GM18907 (cell line): ENCODE measurements at regions not wholly inside any gene's neighbourhood (a gene's known extent, or its start where the extent isn't known, plus 50 kb on each side); places are given as distances from the start of the nearest gene placed in this dataset.
"Not testable (repeated sequence)": the region's sequence is repeated elsewhere in the genome, so short reads cannot be mapped to it uniquely, and the experiment has no call there.

Experiments used
- ATAC-seq: cut with Tn5 transposase; IDR thresholded peaks from one replicate; pipeline ENCODE4 v1.9.1; 2021; ENCODE audit warnings: mild to moderate bottlenecking, moderate library complexity; ENCODE audit not compliant: unreplicated experiment

- ATAC-seq, result no peak
These were observed 178.4 kb upstream of the GPR101 start for GRCh38 chrX:137212078-137212632.

DNA sequence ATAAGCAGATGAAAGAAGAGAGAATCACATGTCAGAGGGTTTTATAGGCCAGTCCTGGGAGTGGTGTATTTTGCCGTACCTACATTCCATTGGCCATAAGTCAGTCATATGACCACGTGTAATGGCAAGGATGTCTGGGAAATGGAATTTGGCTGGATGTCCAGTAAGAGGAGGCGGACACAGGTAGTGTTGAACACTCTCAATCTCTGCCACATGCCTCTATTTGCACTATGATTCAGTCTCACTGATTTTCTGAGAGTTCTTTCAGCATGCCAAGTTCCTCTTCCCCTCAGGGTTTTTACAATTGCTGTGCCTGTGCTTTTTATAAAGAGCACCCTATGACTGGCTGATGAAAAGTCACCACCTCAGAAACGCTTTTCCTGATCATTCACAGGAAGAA, 164.2 kb upstream of the GPR101 start:
- ATAC-seq, result no peak

DNA sequence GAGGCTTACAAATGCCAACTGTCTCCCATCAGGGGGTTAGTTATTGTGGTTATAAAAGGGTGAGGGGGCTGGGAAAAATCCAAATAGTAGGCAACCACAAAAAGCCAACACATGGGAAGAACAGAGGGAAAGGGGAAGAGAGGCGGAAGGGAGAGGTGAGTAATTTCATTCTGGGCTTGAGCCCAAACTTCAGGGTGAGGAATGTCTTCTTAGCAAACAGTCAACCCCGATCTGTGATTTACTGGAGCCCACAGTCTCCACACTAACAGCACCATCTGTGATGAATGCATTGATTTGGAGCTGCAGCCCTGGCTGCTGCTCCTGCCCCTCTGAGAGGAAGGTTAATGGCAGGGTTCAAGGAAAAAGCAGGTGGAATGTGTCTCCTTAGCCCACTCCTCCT, 162.2 kb upstream of the GPR101 start:
- ATAC-seq, result no peak

GRCh38 chrX:137195296-137195695, 161.5 kb upstream of the GPR101 start:
- ATAC-seq, result no peak

DNA sequence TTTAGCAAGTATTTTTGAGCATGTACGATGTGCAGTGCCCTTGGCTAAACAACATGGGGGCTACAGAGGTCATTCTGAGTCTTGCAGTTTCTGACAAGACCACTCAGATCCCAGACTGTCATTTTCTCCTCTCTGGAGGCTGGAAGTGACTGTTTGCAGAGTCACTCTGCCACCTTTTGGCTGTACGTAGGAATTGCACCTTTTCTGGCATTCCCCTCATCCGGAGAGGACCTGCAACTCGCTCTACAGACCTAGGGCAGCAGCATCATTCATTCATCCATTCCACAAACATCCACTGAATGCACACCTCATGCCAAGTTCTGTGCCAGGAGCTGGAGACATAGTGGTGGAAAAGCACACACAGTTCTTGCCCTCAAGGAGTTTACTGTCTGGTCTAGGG, 160.4 kb upstream of the GPR101 start:
- ATAC-seq, result peak; percentile 83

DNA sequence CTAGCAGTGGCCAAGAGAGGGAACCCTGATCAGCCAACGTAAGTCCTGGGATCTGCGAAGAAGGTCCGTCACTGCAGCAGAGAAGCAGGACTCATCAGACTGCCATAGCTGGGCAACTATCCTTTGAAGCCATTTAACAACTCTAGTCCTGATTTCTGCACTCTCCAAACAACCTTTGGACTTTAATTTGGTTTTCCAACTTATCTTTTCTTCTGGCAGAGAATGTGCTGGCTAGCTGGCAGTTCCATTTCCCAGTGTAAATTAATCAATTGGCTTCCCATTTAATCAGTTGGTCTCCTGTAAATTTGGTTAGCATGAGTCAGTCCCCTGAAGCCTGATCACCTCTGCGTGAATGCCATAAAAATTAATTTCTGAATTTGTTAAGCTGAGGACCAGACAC, 153.7 kb upstream of the GPR101 start:
- ATAC-seq, result no peak

DNA sequence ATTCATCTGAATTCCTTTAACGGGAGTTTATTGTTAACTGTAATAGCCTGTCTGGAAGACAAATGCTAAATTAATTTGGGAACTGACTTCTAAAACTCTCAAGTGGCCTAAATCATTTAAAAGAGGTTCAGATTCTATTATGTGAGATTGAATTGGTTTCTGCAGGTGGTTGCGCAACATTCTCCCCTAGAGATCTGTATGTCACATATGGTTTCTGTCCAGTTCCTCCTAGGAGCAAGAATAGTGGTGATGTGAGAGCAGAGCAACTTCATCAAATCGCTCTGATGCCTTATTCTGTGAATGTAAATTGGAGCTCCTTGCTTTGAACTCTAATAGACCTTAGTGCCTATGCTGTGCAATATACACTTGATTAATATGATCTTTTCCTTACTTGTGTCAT, 144.6 kb upstream of the GPR101 start:
- ATAC-seq, result no peak

DNA sequence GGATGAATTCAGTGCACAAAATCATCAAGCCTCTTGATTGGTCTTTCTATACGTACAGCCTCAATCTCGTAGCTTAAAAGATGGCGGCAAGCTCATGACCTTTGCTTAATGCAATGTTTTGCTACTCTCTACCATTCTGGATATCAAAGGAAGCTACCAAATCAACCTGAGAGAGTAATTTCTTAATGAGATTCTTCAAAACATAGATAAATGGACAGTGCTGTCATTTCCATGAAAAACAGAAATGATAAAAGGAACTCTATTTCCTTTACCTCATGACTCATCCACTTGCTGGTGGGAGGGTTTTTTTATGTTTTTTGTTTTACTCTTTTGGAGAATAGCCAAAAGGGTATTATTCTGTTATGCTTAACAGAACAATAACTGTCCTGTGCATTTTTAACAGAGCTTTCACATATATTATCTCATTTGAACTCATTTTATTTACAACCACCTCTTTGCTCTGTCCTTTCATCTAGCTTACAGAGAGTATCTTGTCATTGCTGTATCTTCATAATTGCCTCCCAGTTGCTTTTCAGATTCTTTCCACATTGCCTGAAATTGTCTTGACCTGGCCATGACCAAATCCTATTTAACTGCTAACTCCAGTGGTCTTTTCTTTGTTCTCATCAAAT, 138.6 kb upstream of the GPR101 start:
- ATAC-seq, result no peak

DNA sequence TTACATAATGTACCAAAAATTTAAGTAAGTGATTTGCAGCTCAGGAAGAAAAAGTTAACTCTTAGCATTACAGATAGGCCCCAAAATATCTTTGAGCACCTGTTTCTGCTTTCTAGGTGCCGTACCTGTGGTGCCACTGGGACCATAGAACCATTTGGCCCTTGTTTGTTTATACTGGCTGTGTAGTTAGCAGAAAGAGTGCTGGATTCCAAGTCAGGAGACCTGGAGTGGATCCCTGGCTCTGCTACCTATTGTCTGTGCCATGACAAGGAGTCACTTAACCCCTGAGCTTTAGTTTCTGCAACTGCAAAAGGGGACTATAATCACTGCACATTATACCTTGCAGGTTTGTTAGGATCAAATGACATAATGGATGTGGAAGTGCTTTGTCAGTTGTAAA, 137.8 kb upstream of the GPR101 start:
- no peak for ATAC-seq

DNA sequence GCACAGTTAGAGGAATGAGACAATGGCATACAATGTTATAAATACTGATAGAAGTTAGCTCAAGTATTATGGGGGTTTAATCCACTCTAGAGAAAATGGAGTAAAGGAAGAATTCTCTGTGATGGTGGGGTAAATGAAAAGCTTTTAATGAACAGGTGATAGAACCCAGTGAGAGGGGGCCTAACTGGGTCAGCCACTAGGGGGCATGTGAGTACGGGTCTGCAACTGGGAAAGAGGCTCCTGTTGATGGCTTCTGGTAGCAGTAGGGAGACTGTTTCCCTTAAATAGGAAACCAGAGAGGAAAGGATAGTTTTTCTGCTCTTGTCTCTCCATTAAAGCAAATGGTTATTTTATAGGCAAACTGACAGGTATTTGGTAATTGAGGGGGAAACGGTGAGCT, 132.8 kb upstream of the GPR101 start:
- ATAC-seq, result no peak

GRCh38 chrX:137164329-137164728, 130.5 kb upstream of the GPR101 start:
- ATAC-seq, result no peak

- ATAC-seq, result no peak
These were observed 117.6 kb upstream of the GPR101 start for GRCh38 chrX:137151403-137151802.

- no peak for ATAC-seq
These were observed 110.1 kb upstream of the GPR101 start for GRCh38 chrX:137143864-137144263.

GRCh38 chrX:137122651-137123050, 88.9 kb upstream of the GPR101 start:
- not testable (repeated sequence) for ATAC-seq

DNA sequence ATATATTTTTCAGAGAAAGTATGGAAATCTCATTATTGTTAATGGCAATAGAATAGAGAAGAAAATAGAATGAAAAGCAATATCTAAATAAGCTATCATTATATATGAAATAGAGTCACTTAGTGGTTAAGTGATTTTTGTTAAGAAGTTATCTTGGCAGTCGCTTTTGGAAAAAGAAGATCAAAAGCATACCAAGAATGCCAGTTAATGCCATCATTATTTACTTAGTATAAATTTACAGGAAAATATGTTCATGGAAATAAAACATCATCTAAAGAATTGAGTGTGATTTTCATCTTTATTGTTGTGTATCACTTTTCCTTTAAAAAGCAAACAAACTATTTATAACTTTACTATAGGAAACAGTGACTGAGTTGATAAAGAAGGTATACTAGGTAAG, 85.3 kb upstream of the GPR101 start:
- ATAC-seq, result no peak

- no peak for ATAC-seq
These were observed 84.7 kb upstream of the GPR101 start for GRCh38 chrX:137118536-137118935.

- ATAC-seq, result no peak
These were observed 84.3 kb upstream of the GPR101 start for GRCh38 chrX:137118136-137118535.

DNA sequence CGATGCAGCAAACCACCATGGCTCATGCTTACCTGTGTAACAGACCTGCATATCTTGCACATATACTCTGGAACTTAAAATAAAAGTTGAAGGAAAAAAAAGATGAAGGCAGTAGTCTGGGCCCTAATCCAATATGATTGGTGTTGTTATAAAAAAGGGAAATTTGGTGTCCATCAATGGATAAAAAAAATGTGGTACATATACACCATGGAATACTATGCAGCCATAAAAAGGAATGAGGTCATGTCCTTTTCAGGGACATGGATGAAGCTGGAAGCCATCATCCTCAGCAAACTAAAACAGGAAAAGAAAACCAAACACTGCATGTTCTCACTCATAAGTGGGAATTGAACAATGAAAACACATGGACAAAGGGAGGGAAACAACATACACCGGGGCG, 74.1 kb upstream of the GPR101 start:
- ATAC-seq, result not testable (repeated sequence)

DNA sequence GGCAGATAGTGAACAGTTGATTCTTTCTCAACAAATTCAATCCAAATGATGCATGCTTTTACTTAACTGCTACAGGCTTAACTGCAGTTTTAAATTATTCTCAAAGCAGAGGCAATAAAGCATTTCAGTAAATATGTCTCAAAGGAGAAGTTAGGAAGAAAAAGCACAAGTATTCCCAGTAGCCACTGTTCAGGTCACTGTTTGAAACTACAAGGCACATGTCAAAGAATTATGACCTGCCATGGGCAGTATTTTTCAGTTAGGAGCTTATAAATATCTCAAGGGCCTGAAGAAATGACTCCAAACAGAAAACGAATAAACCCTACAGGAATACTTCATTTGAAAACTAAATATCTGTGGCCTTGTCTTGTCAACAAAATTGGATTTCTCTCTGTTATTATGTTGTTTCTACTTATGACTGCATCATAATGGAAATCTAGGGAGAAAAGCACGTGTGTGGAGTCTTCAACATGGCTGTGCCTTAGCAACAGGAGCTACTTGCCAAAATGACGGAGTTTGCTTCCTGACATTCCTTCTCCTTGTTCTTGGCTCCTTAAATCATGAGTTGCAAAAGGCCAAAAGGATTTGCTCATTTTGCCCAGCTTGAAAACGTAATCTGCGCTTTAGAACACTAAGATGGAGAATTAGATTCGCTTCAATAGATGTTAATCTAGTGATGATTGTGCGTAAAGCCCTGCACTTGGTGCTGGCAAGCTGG, 67.6 kb upstream of the GPR101 start:
- ATAC-seq, result no peak
